ENCODE measurements at regions not wholly inside any gene's neighbourhood (a gene's known extent, or its start where the extent isn't known, plus 50 kb on each side); places are given as distances from the start of the nearest gene placed in this dataset.

DNA sequence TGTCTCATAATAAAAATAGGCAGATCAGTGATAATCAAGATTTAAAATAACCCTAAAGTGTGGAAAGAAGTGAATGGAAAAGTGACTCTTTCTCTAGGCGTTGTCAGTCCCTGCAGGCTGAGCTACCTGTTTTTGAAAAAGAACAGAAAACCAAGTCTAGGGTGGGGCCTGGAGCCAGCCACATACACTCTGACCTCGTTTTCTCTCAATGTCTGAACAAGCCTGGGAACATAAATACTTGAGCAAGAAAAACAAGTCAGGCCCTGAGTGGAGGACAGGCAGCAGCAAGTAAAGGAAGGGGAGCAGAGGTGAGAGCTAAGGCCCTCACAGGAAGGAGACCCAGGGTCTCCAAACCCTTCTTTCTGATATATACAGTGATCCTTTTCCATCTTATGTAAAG lies 91.7 kb upstream of the HPF1 start:
- TF ChIP-seq CTCF (conservative IDR thresholded peaks at IDR 0.05 in 1 of 2, IDR thresholded peaks at IDR 0.05 in 1 of 2; ENCODE audit: extremely low read depth in 1 of 2, insufficient read depth in 1 of 2, low read depth in 1 of 2, low read length in 2 of 2) (no peak), EZH2 (IDR thresholded peaks at IDR 0.05; ENCODE audit: borderline replicate concordance, low read length) (no peak)

Measured in mammary epithelial cell (primary cell).